Keratinocyte (primary cell): ENCODE measurements at regions not wholly inside any gene's neighbourhood (a gene's known extent, or its start where the extent isn't known, plus 50 kb on each side); places are given as distances from the start of the nearest gene placed in this dataset.

Experiments
- DNase-seq: peaks from one replicate; pipeline ENCODE4 v3.0.0-alpha.2; 2011; ENCODE audit warnings: low read depth, missing footprints, low spot score
- FAIRE-seq: peaks from 2 replicates; lab custom pipeline; 2011; peaks lifted over from hg19 to GRCh38; lab: Jason Lieb, UNC
- H2AFZ ChIP-seq: 2 replicates; pipeline ENCODE4 v1.6.0; 2012; ENCODE audit warnings: low read length, control low read depth, inconsistent platforms; ENCODE audit not compliant: control insufficient read depth
- H3K27ac ChIP-seq: 2 replicates; pipeline ENCODE4 v1.5.1; 2011; ENCODE audit warnings: low read length; ENCODE audit not compliant: control insufficient read depth, insufficient read depth
- H3K27me3 ChIP-seq: 3 replicates; pipeline ENCODE4 v1.6.0; 2011; ENCODE audit warnings: low read length; ENCODE audit not compliant: control insufficient read depth, insufficient read depth; ENCODE audit errors: extremely low read depth
- H3K36me3 ChIP-seq, 2 experiments: 2 replicates in 1 of 2; 3 replicates in 1 of 2; pipeline ENCODE4 v1.5.1; 2011; ENCODE audit warnings: low read length in 2 of 2, mild to moderate bottlenecking in 1 of 2; ENCODE audit not compliant: control insufficient read depth in 2 of 2, insufficient read depth in 2 of 2; ENCODE audit errors: extremely low read depth in 1 of 2
- H3K4me1 ChIP-seq: 3 replicates; pipeline ENCODE4 v1.5.1; 2011; ENCODE audit warnings: low read length; ENCODE audit not compliant: control insufficient read depth, insufficient read depth; ENCODE audit errors: extremely low read depth
- H3K4me2 ChIP-seq: 3 replicates; pipeline ENCODE4 v1.6.0; 2011; ENCODE audit warnings: low read depth, low read length; ENCODE audit not compliant: control insufficient read depth, insufficient read depth; ENCODE audit errors: extremely low read depth
- H3K4me3 ChIP-seq, 3 experiments: fragments of 200-600 bp in 1 of 3; sonication (generic) in 1 of 3; 2 replicates in 2 of 3; 3 replicates in 1 of 3; pipeline ENCODE4 v1.5.1; 2011 to 2016; ENCODE audit warnings: low read length in 3 of 3, mild to moderate bottlenecking in 3 of 3, control low read depth in 2 of 3, inconsistent platforms in 1 of 3, low read depth in 1 of 3, mixed read lengths in 1 of 3, mixed run types in 1 of 3, moderate library complexity in 1 of 3; ENCODE audit not compliant: control insufficient read depth in 2 of 3, insufficient read depth in 2 of 3; ENCODE audit errors: extremely low read depth in 1 of 3
- H3K79me2 ChIP-seq: 2 replicates; pipeline ENCODE4 v1.6.0; 2012; ENCODE audit warnings: low read length; ENCODE audit not compliant: control insufficient read depth, insufficient read depth
- H3K9ac ChIP-seq: 3 replicates; pipeline ENCODE4 v1.6.0; 2011; ENCODE audit warnings: low read length; ENCODE audit not compliant: control insufficient read depth, insufficient read depth; ENCODE audit errors: extremely low read depth
- H3K9me1 ChIP-seq: 3 replicates; pipeline ENCODE4 v1.6.0; 2011; ENCODE audit warnings: low read length; ENCODE audit not compliant: control insufficient read depth, insufficient read depth; ENCODE audit errors: extremely low read depth
- H3K9me3 ChIP-seq: 2 replicates; pipeline ENCODE4 v1.5.1; 2012; ENCODE audit warnings: low read depth, low read length; ENCODE audit not compliant: control insufficient read depth
- H4K20me1 ChIP-seq: 3 replicates; pipeline ENCODE4 v1.6.0; 2011; ENCODE audit warnings: low read length; ENCODE audit not compliant: control insufficient read depth, insufficient read depth; ENCODE audit errors: extremely low read depth
- EZH2 ChIP-seq: IDR thresholded peaks from one replicate; pipeline ENCODE4 v1.6.1; 2012; ENCODE audit warnings: inconsistent platforms, mild to moderate bottlenecking, low read length, moderate library complexity
- dilution Hi-C: fragments of 300-500 bp; cut with MboI; formaldehyde crosslinking; loops from one replicate; pipeline ENCODE4 v1.7.0; 2020; ENCODE audit warnings: low sequenced_read_pairs; ENCODE audit not compliant: extremely low pct_ligation_motif_present
- TF ChIP-seq, protein P1 (sequence below), 3 experiments: IDR thresholded peaks in 1 of 3; conservative IDR thresholded peaks in 1 of 3; optimal IDR thresholded peaks in 1 of 3; 2 replicates in 2 of 3; 3 replicates in 1 of 3; pipeline versions ENCODE3 to v1.5.1; 2011; ENCODE audit warnings: low read length in 3 of 3, mild to moderate bottlenecking in 3 of 3, moderate library complexity in 2 of 3, control low read depth in 1 of 3, inconsistent platforms in 1 of 3; ENCODE audit not compliant: insufficient read depth in 2 of 3; ENCODE audit errors: extremely low read depth in 1 of 3

DNA sequence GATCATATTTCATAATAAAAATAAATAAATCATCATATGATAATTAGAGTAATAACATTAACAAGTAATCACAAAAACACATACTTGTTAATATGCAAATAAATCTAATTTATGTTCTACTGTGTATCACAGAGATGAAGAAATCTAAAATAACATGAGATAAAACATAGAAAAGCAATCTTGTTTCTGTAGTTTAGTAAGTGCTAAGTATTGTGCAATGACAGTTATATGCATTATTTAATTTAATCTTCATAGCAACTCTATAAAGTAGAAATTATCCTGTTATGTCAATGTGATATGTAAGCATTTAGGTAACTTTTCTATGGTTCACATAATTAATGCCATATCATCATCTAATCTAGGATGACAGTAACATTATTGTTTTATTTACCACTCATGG lies 108.2 kb upstream of the KCNMB2 start:
- H3K27me3 ChIP-seq: no peaks in the 10 kb centered on the region
- no peak overlapping the region for H3K4me3 ChIP-seq
- DNase-seq (no peak), FAIRE-seq (no peak)
- no peaks in the 10 kb centered on the region for H3K36me3 ChIP-seq
- H3K27ac ChIP-seq: no peak overlapping the region
- dilution Hi-C loops: loop anchor here (25.0 kb wide), 1 partner anchor 534 kb away; no protein-coding TSS in a partner anchor
- no peaks in the 10 kb centered on the region for H4K20me1 ChIP-seq
- H3K9ac ChIP-seq: no peak overlapping the region
- no peak overlapping the region for H3K4me2 ChIP-seq
- H3K9me1 ChIP-seq: no peaks in the 10 kb centered on the region
- H2AFZ ChIP-seq: no peak overlapping the region
- no peaks in the 10 kb centered on the region for H3K79me2 ChIP-seq
- TF ChIP-seq, protein P1, sequence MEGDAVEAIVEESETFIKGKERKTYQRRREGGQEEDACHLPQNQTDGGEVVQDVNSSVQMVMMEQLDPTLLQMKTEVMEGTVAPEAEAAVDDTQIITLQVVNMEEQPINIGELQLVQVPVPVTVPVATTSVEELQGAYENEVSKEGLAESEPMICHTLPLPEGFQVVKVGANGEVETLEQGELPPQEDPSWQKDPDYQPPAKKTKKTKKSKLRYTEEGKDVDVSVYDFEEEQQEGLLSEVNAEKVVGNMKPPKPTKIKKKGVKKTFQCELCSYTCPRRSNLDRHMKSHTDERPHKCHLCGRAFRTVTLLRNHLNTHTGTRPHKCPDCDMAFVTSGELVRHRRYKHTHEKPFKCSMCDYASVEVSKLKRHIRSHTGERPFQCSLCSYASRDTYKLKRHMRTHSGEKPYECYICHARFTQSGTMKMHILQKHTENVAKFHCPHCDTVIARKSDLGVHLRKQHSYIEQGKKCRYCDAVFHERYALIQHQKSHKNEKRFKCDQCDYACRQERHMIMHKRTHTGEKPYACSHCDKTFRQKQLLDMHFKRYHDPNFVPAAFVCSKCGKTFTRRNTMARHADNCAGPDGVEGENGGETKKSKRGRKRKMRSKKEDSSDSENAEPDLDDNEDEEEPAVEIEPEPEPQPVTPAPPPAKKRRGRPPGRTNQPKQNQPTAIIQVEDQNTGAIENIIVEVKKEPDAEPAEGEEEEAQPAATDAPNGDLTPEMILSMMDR (optimal IDR thresholded peaks at IDR 0.05 in 1 of 3, IDR thresholded peaks at IDR 0.05 in 1 of 3, conservative IDR thresholded peaks at IDR 0.05 in 1 of 3; ENCODE audit: extremely low read depth in 1 of 3, insufficient read depth in 2 of 3, low read length in 3 of 3): no peak
- TF ChIP-seq EZH2: no peak
- no peaks in the 10 kb centered on the region for H3K4me1 ChIP-seq
- H3K9me3 ChIP-seq: no peaks in the 10 kb centered on the region

DNA sequence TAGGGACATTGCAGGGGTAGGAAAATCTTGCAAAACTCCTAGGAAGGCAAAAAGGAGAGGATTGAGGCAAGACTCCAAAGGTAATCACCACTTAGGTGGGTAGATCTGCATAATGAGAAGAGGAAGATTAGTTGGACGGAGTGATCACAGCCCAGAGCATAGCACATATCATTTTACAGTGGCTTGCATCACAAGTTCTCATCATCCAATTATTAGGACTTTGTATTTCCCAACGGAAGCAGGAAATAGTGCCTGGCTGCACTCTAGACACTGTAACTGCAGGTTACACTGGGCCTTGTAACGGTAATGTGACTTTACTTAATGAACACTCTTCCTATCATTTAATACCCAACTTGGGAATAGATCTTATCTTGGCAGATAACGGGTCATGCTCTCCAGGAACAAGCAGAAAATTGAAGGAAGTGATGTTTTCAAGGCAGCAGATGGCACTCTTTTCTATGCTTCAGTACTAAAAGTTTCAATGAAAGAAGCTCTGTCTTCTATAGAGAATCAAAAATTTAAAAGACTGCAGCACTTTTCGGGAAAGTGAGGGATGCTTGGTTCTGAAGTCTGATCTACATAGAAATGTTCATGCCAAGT lies 101.9 kb upstream of the KCNMB2 start:
- no peak overlapping the region for H3K9ac ChIP-seq
- no peak overlapping the region for H3K27ac ChIP-seq
- no peaks in the 10 kb centered on the region for H3K79me2 ChIP-seq
- dilution Hi-C loops: loop anchor here (25.0 kb wide), 1 partner anchor 528 kb away; no protein-coding TSS in a partner anchor
- H3K9me3 ChIP-seq: no peaks in the 10 kb centered on the region
- no peak overlapping the region for H3K4me2 ChIP-seq
- DNase-seq (no peak), FAIRE-seq (no peak)
- H3K36me3 ChIP-seq: no peaks in the 10 kb centered on the region
- H4K20me1 ChIP-seq: no peaks in the 10 kb centered on the region
- H3K4me3 ChIP-seq: no peak overlapping the region
- no peaks in the 10 kb centered on the region for H3K4me1 ChIP-seq
- no peaks in the 10 kb centered on the region for H3K9me1 ChIP-seq
- TF ChIP-seq EZH2: no peak
- TF ChIP-seq, protein P1 (optimal IDR thresholded peaks at IDR 0.05 in 1 of 3, IDR thresholded peaks at IDR 0.05 in 1 of 3, conservative IDR thresholded peaks at IDR 0.05 in 1 of 3; ENCODE audit: extremely low read depth in 1 of 3, insufficient read depth in 2 of 3, low read length in 3 of 3): no peak
- H3K27me3 ChIP-seq: no peaks in the 10 kb centered on the region
- H2AFZ ChIP-seq: no peak overlapping the region
